Femur (tissue), 1 donor: ENCODE measurements at regions not wholly inside any gene's neighbourhood (a gene's known extent, or its start where the extent isn't known, plus 50 kb on each side); places are given as distances from the start of the nearest gene placed in this dataset.
"Not testable (repeated sequence)": the region's sequence is repeated elsewhere in the genome, so short reads cannot be mapped to it uniquely, and the experiment has no call there.

Experiments used
- DNase-seq: peaks from one replicate; pipeline ENCODE4 v3.0.0-alpha.2; 2017

GRCh38 chr6:9131616-9132015 is 696.3 kb upstream of the SLC35B3 start:
- no peak for DNase-seq

- no peak for DNase-seq
Observed at GRCh38 chr6:9131201-9131600, 695.9 kb upstream of the SLC35B3 start.

- no peak for DNase-seq
Observed at GRCh38 chr6:9128970-9129369, 693.6 kb upstream of the SLC35B3 start.

GRCh38 chr6:9126878-9127560 is 691.7 kb upstream of the SLC35B3 start:
- no peak for DNase-seq

GRCh38 chr6:9126034-9126433 is 690.7 kb upstream of the SLC35B3 start:
- not testable (repeated sequence) for DNase-seq

GRCh38 chr6:9121549-9121948 is 686.2 kb upstream of the SLC35B3 start:
- no peak for DNase-seq

GRCh38 chr6:9116026-9116425 is 680.7 kb upstream of the SLC35B3 start:
- DNase-seq: no peak

- DNase-seq: no peak
Observed at GRCh38 chr6:9112544-9112943, 677.2 kb upstream of the SLC35B3 start.

- no peak for DNase-seq
Observed at GRCh38 chr6:9103876-9104521, 668.7 kb upstream of the SLC35B3 start.

GRCh38 chr6:9101920-9102319 is 666.6 kb upstream of the SLC35B3 start:
- no peak for DNase-seq

GRCh38 chr6:9100869-9101580 is 665.7 kb upstream of the SLC35B3 start:
- DNase-seq: no peak

GRCh38 chr6:9095729-9096128 is 660.4 kb upstream of the SLC35B3 start:
- no peak for DNase-seq

GRCh38 chr6:9095137-9095536 is 659.8 kb upstream of the SLC35B3 start:
- no peak for DNase-seq

GRCh38 chr6:9089724-9090123 is 654.4 kb upstream of the SLC35B3 start:
- no peak for DNase-seq

- no peak for DNase-seq
Observed at GRCh38 chr6:9087470-9087869, 652.1 kb upstream of the SLC35B3 start.

- no peak for DNase-seq
Observed at GRCh38 chr6:9086331-9086730, 651.0 kb upstream of the SLC35B3 start.

- DNase-seq: no peak
Observed at GRCh38 chr6:9085709-9086070, 650.3 kb upstream of the SLC35B3 start.

GRCh38 chr6:9085054-9085708 is 649.8 kb upstream of the SLC35B3 start:
- no peak for DNase-seq

- DNase-seq: no peak
Observed at GRCh38 chr6:9083108-9083507, 647.8 kb upstream of the SLC35B3 start.

- no peak for DNase-seq
Observed at GRCh38 chr6:9066726-9067125, 631.4 kb upstream of the SLC35B3 start.

GRCh38 chr6:9064156-9064555 is 628.8 kb upstream of the SLC35B3 start:
- DNase-seq: no peak

- no peak for DNase-seq
Observed at GRCh38 chr6:9062596-9062995, 627.3 kb upstream of the SLC35B3 start.

GRCh38 chr6:9057937-9058336 is 622.6 kb upstream of the SLC35B3 start:
- DNase-seq: no peak

GRCh38 chr6:9056556-9056955 is 621.2 kb upstream of the SLC35B3 start:
- DNase-seq: no peak
